Adipocyte (in vitro differentiated cells): ENCODE measurements at regions not wholly inside any gene's neighbourhood (a gene's known extent, or its start where the extent isn't known, plus 50 kb on each side); places are given as distances from the start of the nearest gene placed in this dataset.

Experiments
- DNase-seq: peaks from one replicate; pipeline ENCODE4 v3.0.0-alpha.2; 2015; ENCODE audit warnings: low read depth
- H3K27me3 ChIP-seq: replicated peaks from 2 replicates; pipeline ENCODE4 v1.7.0; 2013; ENCODE audit warnings: mild to moderate bottlenecking, low read length, moderate library complexity; ENCODE audit not compliant: control insufficient read depth, insufficient read depth
- H3K36me3 ChIP-seq: 2 replicates; pipeline ENCODE4 v1.7.0; 2013; ENCODE audit warnings: low read length, mild to moderate bottlenecking, moderate library complexity; ENCODE audit not compliant: control insufficient read depth, insufficient read depth, severe bottlenecking
- H3K4me1 ChIP-seq: 2 replicates; pipeline ENCODE4 v1.7.0; 2013; ENCODE audit warnings: mild to moderate bottlenecking, low read length, moderate library complexity; ENCODE audit not compliant: control insufficient read depth, insufficient read depth
- H3K4me3 ChIP-seq: 2 replicates; pipeline ENCODE4 v1.7.0; 2013; ENCODE audit warnings: mild to moderate bottlenecking, low read length, moderate library complexity
- H3K9ac ChIP-seq: 2 replicates; pipeline ENCODE4 v1.7.0; 2013; ENCODE audit warnings: mild to moderate bottlenecking, low read length, moderate library complexity
- H3K9me3 ChIP-seq: 2 replicates; pipeline ENCODE4 v1.7.0; 2013; ENCODE audit warnings: mild to moderate bottlenecking, low read length, moderate library complexity; ENCODE audit not compliant: control insufficient read depth

- H3K4me3 ChIP-seq: no peak overlapping the region
- DNase-seq: no peak
- no peak overlapping the region for H3K9ac ChIP-seq
- no peaks in the 10 kb centered on the region for H3K4me1 ChIP-seq
- no peaks in the 10 kb centered on the region for H3K27me3 ChIP-seq
- H3K9me3 ChIP-seq: peaks cover 2% of the 10 kb centered on the region
- no peaks in the 10 kb centered on the region for H3K36me3 ChIP-seq
Observed at GRCh38 chr3:1551741-1552140, 458.9 kb downstream of the CNTN6 start.

GRCh38 chr3:1552831-1553230, 460.0 kb downstream of the CNTN6 start:
- Histone ChIP-seq H3K27me3 (no peaks in the 10 kb centered on the region), H3K9ac (no peak overlapping the region), H3K4me3 (no peak overlapping the region), H3K36me3 (no peaks in the 10 kb centered on the region), H3K4me1 (no peaks in the 10 kb centered on the region), H3K9me3 (no peaks in the 10 kb centered on the region)
- no peak for DNase-seq

- Histone ChIP-seq H3K4me1 (no peaks in the 10 kb centered on the region), H3K27me3 (no peaks in the 10 kb centered on the region), H3K9me3 (no peaks in the 10 kb centered on the region), H3K9ac (no peak overlapping the region), H3K4me3 (no peak overlapping the region), H3K36me3 (no peaks in the 10 kb centered on the region)
- no peak for DNase-seq
Observed at GRCh38 chr3:1561427-1561826, 468.6 kb downstream of the CNTN6 start.

- no peaks in the 10 kb centered on the region for H3K36me3 ChIP-seq
- no peak for DNase-seq
- H3K9ac ChIP-seq: no peak overlapping the region
- H3K9me3 ChIP-seq: no peaks in the 10 kb centered on the region
- no peaks in the 10 kb centered on the region for H3K4me1 ChIP-seq
- H3K27me3 ChIP-seq: no peaks in the 10 kb centered on the region
- no peak overlapping the region for H3K4me3 ChIP-seq
Observed at GRCh38 chr3:1571736-1572135, 478.9 kb downstream of the CNTN6 start.

- Histone ChIP-seq H3K9ac (no peak overlapping the region), H3K27me3 (no peaks in the 10 kb centered on the region), H3K4me1 (peaks cover 9% of the 10 kb centered on the region), H3K36me3 (no peaks in the 10 kb centered on the region), H3K4me3 (no peak overlapping the region), H3K9me3 (no peaks in the 10 kb centered on the region)
- DNase-seq: no peak
Observed at GRCh38 chr3:1576047-1576446, 483.2 kb downstream of the CNTN6 start.

- Histone ChIP-seq H3K36me3 (no peaks in the 10 kb centered on the region), H3K9ac (peak overlapping the region; percentile 49), H3K4me3 (peak overlapping the region; percentile 56), H3K4me1 (peaks cover 9% of the 10 kb centered on the region), H3K27me3 (no peaks in the 10 kb centered on the region), H3K9me3 (no peaks in the 10 kb centered on the region)
- DNase-seq: no peak
Observed at GRCh38 chr3:1578124-1578806, 485.4 kb downstream of the CNTN6 start.

GRCh38 chr3:1583044-1583443, 490.2 kb downstream of the CNTN6 start:
- H3K36me3 ChIP-seq: no peaks in the 10 kb centered on the region
- H3K9me3 ChIP-seq: peaks cover 6% of the 10 kb centered on the region
- H3K27me3 ChIP-seq: no peaks in the 10 kb centered on the region
- H3K4me3 ChIP-seq: no peak overlapping the region
- DNase-seq: no peak
- H3K4me1 ChIP-seq: peaks cover 7% of the 10 kb centered on the region
- no peak overlapping the region for H3K9ac ChIP-seq

- H3K4me3 ChIP-seq: no peak overlapping the region
- no peak overlapping the region for H3K9ac ChIP-seq
- peaks cover 32% of the 10 kb centered on the region for H3K9me3 ChIP-seq
- H3K36me3 ChIP-seq: no peaks in the 10 kb centered on the region
- no peaks in the 10 kb centered on the region for H3K4me1 ChIP-seq
- DNase-seq: no peak
- H3K27me3 ChIP-seq: no peaks in the 10 kb centered on the region
Observed at GRCh38 chr3:1587426-1587825, 494.6 kb downstream of the CNTN6 start.

- Histone ChIP-seq H3K4me3 (no peak overlapping the region), H3K4me1 (no peaks in the 10 kb centered on the region), H3K9me3 (peaks cover 29% of the 10 kb centered on the region), H3K36me3 (no peaks in the 10 kb centered on the region), H3K9ac (no peak overlapping the region), H3K27me3 (no peaks in the 10 kb centered on the region)
- DNase-seq: no peak
Observed at GRCh38 chr3:1591327-1592028, 498.7 kb downstream of the CNTN6 start.

- H3K9ac ChIP-seq: no peak overlapping the region
- no peaks in the 10 kb centered on the region for H3K4me1 ChIP-seq
- no peaks in the 10 kb centered on the region for H3K36me3 ChIP-seq
- H3K27me3 ChIP-seq: no peaks in the 10 kb centered on the region
- peaks cover 23% of the 10 kb centered on the region for H3K9me3 ChIP-seq
- H3K4me3 ChIP-seq: no peak overlapping the region
- no peak for DNase-seq
Observed at GRCh38 chr3:1594940-1595339, 502.1 kb downstream of the CNTN6 start.

GRCh38 chr3:1600206-1600605, 498.5 kb upstream of the CNTN4 start:
- H3K4me3 ChIP-seq: no peak overlapping the region
- no peaks in the 10 kb centered on the region for H3K27me3 ChIP-seq
- H3K36me3 ChIP-seq: no peaks in the 10 kb centered on the region
- peaks cover 4% of the 10 kb centered on the region for H3K9me3 ChIP-seq
- DNase-seq: no peak
- H3K4me1 ChIP-seq: no peaks in the 10 kb centered on the region
- H3K9ac ChIP-seq: no peak overlapping the region
